GM21619 (cell line): ENCODE measurements at regions not wholly inside any gene's neighbourhood (a gene's known extent, or its start where the extent isn't known, plus 50 kb on each side); places are given as distances from the start of the nearest gene placed in this dataset.
"Not testable (repeated sequence)": the region's sequence is repeated elsewhere in the genome, so short reads cannot be mapped to it uniquely, and the experiment has no call there.

Source experiments
- ATAC-seq: cut with Tn5 transposase; IDR thresholded peaks from one replicate; pipeline ENCODE4 v1.9.1; 2021; ENCODE audit not compliant: unreplicated experiment

DNA sequence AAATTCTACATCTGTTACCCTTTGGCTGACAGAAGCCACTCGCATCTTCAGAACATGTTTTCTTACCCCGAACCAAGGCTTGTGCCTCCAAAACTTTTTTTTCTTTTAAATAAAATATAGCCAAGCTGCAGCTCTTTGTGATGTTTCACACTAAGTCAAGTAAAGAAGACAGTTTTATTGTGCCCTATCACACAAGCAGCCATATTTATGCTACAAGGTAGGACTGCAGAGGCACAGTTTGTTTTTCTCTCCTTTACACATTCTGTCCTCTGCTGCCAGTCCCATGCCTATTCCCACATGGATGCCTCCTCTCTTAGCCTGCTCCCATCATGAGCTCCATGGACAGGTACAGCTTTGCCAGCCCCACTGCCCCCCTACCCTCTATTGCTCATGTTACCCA is 219.6 kb upstream of the THUMPD2 start:
- ATAC-seq = no peak

DNA sequence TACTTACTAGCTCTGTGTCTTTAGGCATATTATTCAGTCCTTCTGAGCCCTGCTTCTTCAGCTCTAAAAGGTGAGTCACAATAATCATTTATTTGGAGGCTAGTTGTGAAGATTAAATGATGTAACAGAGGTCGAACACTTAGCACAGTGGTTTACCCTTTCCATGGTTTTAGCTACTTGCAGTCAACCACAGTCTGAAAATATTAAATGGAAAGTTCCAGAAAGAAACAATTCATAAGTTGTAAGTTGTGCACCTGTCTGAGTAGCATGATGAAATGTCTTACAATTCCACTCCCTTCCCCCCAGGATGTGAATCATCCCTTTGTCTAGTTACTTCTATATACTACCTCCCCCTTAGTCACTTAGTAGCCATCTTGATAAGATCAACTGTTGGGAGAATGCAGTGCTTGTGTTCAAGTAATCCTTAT is 217.6 kb upstream of the THUMPD2 start:
- ATAC-seq = no peak

DNA sequence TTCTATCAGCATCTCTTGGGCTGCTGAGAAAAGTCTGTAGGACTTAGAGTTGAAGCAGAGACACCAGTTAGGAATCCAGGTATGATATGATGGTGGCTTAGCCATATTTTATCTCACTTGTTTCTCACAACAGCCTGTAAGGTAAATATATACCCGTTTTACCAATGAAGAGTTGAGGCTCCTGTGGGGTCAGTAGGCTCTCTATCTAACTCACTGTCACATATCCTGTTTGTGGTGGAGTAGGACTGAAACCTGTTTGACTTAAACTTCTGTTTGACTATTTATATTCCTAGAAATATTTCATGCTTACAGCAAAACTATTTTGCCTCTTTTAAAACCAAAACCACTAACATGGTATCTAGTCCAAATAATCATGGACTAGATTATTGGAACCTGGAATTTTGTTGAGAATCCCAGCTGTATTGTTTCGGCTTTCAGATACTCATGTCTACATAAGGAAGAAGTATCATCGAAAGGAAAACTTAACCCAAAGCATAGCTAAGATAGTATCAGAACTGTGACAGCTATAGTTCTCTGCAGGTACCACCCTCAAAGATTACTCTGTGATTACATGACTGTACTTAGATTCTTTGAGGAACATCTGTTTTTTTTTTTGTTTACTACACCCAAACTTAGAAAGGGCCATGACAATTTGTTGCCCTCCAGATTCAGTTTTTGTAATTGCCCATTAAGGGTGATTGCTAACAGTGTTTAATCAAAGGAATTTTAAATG is 216.1 kb upstream of the THUMPD2 start:
- no peak for ATAC-seq

DNA sequence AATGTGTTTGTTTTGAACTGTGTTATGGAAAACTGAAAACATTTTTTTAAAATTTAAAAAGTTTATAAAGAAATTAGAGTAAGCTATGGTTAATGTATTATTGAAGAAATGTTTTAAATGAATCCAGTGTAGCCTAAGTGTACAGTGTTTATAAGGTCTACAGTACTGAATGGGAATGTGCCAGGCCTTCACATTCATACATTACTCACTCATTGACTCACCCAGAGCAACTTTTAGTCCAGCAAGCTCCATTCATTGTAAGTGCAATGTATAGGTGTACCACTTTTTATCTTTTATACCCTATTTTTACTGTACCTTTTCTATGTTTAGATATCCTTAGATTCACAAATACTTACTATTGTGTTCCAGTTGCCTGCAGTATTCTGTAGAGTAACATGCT is 215.1 kb upstream of the THUMPD2 start:
- ATAC-seq = no peak

DNA sequence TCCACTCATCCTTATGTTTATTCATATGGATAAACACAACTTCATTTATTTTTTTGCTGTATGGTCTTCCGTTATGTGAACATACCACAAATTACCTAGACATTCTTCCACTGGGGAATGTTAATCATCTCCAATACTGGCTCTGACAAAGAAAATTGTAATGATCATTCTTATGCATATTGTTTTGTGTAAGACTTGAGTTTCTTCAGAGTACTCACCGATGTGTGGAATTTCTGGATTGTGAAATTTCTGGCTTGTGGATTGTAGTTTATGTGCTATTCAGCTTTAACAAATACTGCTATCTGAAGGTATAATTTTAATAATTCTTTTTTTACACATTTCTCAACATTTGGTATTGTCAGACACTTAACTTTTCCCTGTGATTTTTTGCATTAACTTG is 212.2 kb upstream of the THUMPD2 start:
- no peak for ATAC-seq

DNA sequence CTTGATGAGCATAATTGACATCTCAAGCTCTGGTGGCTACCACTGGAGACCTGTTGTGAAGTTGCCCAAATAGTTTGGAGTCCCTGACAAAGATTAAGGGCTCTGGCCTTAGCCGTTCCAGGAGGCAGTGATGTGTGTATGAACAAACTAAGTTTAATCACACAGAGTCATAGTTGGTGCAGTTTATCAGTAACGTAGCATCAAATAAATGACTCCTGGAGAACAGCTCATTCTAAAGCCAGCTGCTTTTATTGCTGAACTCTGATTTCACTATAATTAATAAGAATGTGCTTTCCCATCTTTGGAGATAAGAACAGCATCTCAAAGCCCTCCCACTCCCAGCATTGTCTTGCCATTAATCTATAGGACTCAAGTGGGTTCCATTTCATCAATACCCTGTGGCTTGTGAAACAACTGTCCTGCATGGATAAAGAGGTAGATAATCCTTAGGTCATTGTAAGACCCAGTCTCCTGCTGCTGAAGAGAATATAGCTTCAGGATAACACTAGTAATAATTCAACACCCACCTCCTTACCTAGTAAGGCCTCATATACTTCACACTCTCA is 211.4 kb upstream of the THUMPD2 start:
- no peak for ATAC-seq

DNA sequence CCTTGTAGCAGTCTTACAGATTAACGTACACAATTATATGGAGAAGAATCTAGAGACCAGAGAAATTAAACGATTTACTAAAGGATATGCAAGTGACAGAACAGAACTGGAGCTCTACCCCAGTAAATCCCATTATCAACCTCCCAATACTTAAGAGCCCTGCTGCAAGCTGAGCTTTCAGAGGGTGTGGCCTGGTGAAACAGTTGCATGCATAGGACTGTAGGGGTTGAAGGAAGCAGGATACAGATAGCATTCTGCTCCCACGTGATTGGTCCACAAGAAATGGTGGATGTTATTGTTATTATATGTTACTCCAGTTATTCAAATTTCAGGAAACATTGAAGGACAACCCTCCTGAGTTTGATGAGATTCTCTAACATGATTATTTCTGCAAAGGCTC is 210.8 kb upstream of the THUMPD2 start:
- no peak for ATAC-seq

DNA sequence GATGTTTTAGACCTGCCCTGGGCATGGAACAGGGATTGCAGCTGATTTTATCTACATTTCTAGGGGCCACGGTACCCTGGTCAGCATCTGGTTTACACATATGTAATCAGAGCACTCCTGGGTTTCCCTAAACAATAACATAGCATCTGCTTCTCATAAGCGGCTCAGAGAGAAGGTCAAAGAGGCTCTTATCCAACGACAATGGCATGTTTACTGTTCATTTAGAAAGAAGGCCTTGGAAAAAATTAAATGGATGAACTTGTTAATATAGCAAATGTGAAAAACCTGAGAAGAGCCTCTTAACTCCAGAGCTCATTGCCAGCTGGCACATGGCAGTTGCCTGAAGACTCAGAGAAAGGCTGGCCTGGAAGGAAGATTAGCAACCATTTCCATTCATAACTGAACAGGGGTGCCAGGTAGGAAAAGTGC is 202.8 kb upstream of the THUMPD2 start:
- ATAC-seq = no peak

DNA sequence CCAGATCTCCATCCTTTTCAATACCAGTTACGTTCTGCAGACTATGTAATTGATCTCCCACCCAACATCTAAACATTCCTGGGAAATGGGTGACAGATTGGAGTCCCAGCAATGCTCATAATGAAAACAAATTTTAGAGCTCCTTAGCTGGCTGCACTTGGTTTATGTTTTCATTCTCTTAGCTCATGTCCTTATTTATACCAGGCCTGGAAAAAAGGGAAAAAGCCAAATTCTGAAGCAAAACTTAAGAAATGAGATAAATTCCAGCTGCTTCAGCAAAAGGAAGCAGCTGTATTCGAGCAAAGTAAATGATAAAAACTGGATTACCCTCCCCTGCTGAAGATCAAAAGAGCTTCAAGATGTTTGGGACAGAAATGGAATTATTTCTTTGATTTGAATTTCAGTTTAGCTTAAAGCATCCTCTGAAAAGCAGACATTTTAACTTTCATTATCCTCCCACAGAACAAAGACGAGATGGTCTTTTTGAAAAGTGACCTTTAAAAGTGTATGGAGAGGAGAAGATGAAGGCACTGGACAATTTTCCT is 196.5 kb upstream of the THUMPD2 start:
- ATAC-seq = no peak

DNA sequence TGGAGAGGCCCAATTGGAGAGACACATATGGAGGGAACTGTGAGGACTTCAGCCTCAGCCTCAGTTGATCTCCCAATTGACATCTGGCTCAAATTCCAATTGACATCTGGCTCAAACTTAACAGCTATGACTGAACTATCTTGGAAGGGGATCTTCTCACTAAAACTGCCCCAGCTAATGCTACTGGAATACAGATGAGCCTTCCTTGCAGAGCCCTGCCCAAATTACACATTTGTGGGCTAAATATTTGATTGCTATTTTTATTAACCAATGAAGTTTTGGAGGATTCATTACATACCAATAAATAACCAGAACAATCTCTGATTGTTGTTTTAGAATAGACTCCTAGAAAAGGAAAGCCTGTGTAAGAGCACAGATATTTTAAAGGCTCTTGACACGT is 189.0 kb upstream of the THUMPD2 start:
- no peak for ATAC-seq

DNA sequence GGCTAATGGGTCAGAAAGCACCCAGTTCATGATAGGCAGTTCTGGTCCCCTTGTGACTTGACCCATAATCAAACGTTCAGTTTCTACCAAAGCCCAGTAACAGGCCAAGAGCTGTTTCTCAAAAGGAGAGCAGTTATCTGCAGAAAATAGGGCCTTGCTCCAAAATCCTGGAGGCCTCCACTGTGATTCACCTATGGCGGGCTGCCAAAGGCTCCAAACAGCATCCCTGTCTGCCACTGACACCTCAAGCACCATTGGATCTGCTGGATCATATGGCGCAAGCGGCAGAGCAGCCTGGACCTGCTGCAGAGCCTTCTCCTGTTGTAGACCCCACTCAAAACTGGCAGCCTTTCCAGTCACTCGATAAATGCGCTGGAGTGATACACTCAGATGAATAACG is 181.6 kb upstream of the THUMPD2 start:
- ATAC-seq = not testable (repeated sequence)

DNA sequence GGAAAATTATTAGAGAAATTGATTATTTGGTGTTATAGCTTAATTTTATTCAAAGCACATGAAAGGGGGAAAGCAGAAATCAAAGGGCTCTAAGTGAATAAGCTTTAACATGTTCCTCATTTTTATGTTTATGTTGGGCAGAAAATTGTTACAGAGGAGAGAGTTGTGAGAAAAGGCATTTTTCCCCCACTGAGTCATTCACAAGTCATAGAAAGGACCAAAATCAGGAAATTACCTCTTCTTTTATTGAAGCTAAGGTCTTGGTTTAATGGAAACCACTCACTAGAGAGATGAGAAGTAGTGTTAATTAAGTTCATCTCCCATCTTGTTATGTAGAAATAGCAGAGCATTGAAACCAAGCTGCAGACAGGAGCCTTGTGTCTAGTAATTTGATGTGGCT is 175.3 kb upstream of the THUMPD2 start:
- ATAC-seq = no peak

DNA sequence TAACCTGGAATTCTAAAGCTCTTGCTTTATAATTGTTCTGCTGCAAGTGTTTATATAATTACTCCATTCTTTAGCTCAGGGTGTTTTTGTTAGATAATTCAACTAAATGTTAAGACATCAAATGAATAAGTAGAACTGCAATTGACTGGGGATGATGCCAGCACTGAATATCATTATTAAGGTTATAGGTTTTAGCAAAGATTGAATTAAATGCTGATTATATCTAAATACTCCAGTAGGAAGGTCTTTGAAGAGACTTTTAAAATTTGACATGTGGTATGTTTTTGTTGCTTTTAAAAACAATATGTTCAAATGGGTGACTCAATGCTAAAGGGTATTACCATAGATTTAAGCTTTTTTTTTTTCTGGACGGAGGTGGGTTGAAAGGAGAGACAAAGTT is 170.1 kb upstream of the THUMPD2 start:
- no peak for ATAC-seq

DNA sequence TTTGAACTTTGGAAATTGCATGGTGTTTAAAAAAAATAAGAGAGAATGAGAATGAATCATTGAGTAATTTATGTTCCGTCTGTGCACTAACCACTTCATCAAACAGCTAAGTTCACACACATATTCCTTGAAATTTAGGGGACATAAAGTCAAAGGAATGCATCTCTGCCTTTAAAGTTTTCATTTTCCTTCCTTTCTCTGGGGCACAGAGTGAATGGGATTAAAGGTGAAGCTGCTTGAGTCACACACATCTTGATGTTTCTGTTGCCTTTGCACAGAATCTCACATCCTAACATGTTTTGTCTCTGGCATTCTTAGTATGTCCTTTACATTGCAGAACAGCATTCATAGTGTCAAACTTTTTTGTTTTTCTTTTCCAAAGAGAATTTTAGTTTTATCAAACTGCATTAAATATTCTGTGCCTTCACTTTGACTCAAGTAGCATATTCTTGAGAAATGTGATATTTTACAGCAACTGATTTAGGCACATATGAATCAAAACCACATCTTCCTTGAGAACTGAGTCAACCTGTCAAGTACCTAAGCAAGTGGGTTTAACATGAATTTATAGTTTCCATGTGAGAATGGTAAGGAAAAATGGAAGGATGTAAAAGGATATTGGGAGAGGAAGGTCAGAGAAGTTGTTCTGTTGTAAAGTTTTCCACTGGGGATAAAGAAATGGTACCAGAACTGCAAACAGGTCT is 169.1 kb upstream of the THUMPD2 start:
- no peak for ATAC-seq

DNA sequence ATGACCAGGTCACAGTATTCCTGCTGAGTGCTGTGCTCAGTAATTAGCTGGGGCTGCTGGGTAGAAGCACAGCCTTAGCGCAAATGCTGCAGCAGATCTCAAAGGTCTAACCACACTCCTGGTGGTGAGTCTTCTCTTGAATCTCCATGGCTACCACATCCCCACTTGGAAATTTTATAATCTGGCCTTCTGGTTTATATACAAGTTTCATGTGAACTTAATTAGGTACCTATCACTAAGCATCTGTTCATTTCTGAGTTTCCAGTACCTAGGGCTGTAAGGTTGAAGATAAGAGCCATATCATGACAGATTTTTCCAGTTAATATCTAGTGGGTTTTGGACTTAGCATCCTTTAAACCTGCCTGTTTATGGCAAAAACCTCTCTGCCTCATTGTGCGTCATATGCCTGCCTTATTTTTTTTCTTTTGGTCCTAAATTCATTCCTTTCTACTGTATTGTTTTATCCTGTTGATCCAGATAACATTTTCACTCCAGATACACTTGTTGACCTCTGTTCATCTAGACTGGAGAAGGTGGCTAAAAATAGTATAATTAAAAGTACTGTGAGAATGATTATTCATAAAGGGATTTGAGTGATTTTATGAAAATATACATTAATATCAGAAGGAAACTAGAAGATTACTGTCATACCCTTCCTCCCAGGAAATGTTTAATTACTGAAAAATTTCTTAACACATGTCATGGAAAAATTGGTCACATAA is 168.4 kb upstream of the THUMPD2 start:
- ATAC-seq = no peak

DNA sequence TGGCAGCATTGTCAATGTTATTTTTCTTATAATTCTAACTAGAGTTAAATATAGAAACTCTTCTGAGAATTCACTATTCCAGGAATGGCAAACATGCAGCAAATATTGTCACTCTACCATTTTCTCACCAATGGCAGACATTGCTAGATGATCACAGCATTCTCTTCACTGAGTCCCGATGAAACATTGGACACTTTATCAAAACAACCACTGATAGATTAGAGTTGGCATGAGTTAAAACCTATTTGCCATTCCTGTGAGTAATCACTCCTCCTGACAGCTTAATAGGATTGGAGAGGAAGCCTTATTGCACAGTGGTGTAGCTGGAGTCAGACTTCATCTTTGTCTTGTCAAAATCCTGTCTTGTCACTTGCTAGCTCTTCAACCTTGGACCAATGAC is 163.9 kb upstream of the THUMPD2 start:
- ATAC-seq = no peak

DNA sequence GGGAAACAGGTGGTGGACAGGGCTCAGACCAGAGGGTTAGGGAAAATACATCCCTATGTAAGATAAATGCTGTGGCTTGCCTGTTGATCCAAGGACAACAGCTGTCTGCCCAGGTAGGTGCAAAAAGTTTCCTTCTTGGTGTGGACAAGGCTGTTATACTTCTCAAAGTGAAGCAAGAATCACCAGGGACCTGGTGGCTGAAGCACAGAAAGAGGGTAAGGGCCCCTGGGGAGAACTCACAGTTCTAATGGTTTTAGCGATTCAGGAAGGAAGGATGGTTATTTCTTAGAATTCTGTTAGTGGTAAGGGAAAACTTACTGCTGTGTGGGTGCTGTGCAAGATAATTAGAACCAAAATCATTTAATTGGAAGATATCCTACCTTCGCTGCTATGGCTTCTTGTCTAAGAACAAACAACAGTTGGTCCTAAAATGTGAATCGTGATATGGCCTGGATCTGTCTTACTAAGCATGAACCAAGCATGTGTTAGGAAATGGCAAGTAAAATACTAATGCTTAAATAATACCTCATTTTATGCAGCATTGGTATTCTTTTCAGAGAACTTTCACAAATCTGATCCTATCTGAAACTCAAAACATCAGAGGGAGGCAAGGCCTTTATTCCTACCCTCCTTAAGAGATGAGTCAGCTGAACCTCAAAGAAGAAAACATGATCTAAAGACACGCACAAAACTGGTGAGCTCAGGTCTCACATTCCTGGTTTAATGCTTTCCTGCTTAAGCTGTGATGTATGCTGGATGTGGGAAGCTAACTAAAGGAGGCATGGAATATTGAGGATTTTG is 159.2 kb upstream of the THUMPD2 start:
- no peak for ATAC-seq

DNA sequence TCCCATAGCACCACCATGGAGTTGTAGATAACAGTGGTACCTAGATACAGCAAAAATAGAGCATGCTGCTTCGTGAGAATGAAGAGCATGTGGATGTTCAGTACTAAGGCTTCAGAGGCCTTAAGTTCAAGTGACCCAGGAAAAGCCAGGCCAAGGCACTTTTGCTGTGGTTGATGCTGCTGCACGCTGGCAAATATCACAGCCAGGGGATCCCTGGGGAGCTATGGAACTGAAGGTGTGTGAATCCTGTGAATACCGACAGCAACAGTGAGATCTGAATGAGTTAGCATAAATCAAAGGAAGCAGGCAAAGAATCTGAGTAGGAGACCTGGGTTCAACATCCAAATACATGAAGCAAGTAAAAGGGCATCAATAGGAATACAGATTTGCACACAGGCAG is 158.6 kb upstream of the THUMPD2 start:
- ATAC-seq = no peak

DNA sequence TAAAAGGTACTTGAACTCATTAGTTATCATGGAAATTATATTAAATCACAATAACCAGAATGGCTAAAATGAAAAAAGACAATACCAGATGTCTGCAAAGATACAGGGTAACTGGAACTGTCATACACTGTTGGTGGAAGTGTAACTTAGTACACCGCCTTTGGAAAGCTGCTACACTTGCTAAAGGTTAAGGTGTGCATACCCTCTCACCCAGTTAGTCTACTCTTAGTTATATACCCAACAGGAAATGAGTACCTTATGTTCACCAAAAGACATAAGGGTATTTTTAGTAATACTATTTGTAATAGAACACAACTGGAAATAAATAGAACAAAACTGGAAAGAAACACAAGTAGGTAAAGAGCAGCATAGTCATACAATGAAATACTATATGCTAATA is 155.8 kb upstream of the THUMPD2 start:
- no peak for ATAC-seq

DNA sequence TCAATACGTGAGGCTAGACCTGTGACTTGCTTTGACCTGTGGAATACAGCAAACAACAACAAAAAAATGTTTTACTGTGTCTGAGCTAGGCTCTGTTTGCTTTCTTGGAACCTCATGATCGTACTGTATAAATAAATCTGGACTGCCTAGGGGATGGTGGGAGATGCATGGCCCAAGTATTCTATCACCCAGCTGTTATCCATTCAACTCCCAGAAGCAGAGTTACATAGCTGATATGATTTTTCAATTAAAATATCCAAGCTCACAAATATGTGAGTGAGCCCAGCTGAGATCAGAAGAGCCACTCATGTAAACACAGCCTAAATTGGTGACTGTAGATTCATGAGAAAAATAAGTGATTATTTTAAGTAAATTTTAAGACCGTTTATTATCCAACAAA is 154.1 kb upstream of the THUMPD2 start:
- no peak for ATAC-seq

DNA sequence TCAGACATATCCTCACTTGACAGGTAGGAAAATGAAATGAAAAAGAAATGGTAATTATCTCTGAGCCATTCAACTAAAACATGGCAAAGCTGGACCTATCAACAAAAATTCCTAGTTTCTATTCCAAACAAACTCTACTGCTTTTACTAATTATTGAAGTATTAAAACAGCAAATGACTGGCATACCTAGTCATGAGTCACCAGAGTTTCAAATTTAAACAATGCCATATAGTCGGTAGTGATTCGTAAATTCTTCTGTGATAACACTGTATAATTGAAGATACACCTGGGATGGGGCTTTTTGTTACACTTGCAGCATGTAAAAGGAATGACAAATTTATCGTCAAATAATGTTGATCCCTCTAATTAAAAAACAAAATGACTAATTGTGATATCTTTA is 153.1 kb upstream of the THUMPD2 start:
- ATAC-seq = no peak
